ENCODE measurements at regions not wholly inside any gene's neighbourhood (a gene's known extent, or its start where the extent isn't known, plus 50 kb on each side); places are given as distances from the start of the nearest gene placed in this dataset.
A peak's percentile ranks its signal among the peaks of the same experiment; 100 is the strongest.

DNA sequence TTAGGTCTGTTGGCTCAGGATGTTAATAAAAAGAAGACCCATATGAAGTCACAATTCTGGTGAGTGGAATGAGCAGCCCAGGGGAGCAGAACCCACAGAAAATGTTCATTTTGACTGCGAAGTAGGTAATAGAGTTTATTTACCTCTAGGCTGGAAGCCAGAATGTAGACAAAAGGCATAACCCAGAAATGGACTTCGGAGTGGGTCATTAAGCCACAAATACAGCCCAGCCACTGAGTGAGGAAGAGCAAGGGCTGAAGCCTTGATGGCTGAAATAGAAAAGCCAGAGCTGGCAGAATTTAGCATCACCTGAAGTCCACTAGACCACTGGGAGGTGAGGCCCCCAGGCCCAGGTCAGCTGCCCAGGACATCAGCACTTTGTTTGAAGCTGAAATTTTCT lies 168.0 kb downstream of the NXNL2 start:
- peak; percentile 26 for DNase-seq (ENCODE audit: extremely low spot score)
- H3K9me3 ChIP-seq: peaks cover 0 to 3% (median 0%) of the 10 kb centered on the region in 4 donors
- H3K36me3 ChIP-seq: no peaks in the 10 kb centered on the region
- H3K27me3 ChIP-seq: no peaks in the 10 kb centered on the region
- no peak for TF ChIP-seq EP300 (IDR thresholded peaks at IDR 0.05)
- TF ChIP-seq POLR2A (IDR thresholded peaks at IDR 0.05; ENCODE audit: low read depth): no peak
- TF ChIP-seq, protein P1, sequence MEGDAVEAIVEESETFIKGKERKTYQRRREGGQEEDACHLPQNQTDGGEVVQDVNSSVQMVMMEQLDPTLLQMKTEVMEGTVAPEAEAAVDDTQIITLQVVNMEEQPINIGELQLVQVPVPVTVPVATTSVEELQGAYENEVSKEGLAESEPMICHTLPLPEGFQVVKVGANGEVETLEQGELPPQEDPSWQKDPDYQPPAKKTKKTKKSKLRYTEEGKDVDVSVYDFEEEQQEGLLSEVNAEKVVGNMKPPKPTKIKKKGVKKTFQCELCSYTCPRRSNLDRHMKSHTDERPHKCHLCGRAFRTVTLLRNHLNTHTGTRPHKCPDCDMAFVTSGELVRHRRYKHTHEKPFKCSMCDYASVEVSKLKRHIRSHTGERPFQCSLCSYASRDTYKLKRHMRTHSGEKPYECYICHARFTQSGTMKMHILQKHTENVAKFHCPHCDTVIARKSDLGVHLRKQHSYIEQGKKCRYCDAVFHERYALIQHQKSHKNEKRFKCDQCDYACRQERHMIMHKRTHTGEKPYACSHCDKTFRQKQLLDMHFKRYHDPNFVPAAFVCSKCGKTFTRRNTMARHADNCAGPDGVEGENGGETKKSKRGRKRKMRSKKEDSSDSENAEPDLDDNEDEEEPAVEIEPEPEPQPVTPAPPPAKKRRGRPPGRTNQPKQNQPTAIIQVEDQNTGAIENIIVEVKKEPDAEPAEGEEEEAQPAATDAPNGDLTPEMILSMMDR (IDR thresholded peaks at IDR 0.05): no peak
- TF ChIP-seq POLR2AphosphoS5 (IDR thresholded peaks at IDR 0.05): no peak
- H3K27ac ChIP-seq (replicated peaks in 1 of 4): no peak overlapping the region
- WGBS: 79% methylated on average over 2 of the region's 2 CpGs
- intact Hi-C loops (cut with DNase I): no loop called here
- H3K4me1 ChIP-seq: no peaks in the 10 kb centered on the region
- no peak overlapping the region for H3K4me3 ChIP-seq

DNA sequence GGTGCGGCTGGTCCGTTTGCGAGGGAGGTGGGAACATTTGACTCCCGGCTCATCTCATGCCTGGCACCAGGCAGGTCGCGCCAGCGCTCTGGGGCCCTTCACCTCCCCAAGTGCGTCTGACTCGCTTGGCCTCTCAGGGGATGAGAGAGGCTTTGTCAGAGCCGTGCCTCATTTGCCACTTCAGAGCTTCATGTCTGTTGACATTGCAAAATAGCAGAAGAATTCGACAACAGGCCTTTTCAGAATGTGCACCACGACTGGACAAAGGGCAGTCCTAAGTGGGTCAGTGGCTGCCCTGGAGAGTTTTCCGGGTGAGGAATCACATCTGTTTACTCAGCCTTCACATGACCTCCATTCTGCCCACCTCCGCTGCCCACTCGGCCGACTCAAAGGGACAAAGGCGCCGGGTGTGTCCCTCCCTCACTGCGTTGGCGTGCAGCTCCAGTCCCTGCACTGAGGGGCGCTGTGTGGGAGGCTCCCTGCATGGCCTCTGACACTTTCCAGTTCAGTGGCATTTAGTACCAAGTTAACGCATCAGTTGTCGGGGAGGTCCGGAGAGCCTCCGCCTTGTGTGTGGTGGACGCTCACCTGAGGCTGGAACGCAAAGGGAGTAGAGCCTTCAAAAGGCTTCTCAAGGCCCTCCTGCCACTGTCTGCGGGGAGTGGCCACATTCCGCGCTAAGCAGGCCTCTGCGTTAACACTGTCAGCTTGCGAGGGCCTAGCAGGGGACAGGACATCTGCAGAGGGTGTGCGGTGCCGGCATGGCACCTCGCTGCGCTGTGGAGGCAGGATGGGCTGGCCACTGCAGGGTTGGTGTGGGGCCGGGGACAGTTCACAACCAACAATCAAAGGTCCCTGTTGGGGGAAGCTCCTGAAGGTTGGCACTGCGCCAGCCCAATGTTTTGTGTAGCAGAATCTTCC lies 171.5 kb downstream of the NXNL2 start:
- Histone ChIP-seq H3K4me1 (no peaks in the 10 kb centered on the region), H3K27me3 (no peaks in the 10 kb centered on the region), H3K36me3 (no peaks in the 10 kb centered on the region), H3K9me3 (no peaks in the 10 kb centered on the region), H3K27ac (replicated peaks in 1 of 4) (no peak overlapping the region), H3K4me3 (no peak overlapping the region)
- intact Hi-C loops (cut with DNase I): no loop called here
- WGBS: 93% methylated on average over 25 of the region's 38 CpGs
- TF ChIP-seq, protein P1 (IDR thresholded peaks at IDR 0.05): no peak
- peak; percentile 84 for DNase-seq (ENCODE audit: extremely low spot score)

DNA sequence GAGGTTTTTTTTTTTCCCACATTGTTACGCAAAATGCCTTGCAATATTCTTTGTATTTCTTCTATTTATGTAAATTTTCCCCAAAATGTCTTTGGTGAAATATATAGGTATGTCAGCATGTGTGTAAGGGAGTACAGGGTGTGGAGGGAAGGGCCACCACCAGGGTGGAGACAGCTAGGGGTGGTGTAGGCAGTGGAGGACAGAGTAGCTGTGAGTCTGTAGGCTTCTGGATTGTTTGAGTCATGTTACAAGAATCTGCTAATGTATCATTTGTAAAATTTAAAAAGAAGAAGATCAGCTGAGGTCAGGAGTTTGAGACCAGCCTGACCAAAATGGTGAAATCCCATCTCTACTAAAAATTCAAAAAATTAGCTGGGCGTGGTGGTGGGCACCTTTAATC lies 175.5 kb downstream of the NXNL2 start:
- no peaks in the 10 kb centered on the region for H3K27me3 ChIP-seq
- no peak overlapping the region for H3K4me3 ChIP-seq
- no peak for TF ChIP-seq EP300 (IDR thresholded peaks at IDR 0.05)
- TF ChIP-seq POLR2A (IDR thresholded peaks at IDR 0.05; ENCODE audit: low read depth): no peak
- intact Hi-C loops (cut with DNase I): no loop called here
- peaks cover 0 to 6% (median under 1%) of the 10 kb centered on the region in 4 donors for H3K9me3 ChIP-seq
- peaks cover 0 to 6% (median 0%) of the 10 kb centered on the region in 4 donors for H3K4me1 ChIP-seq
- H3K36me3 ChIP-seq: no peaks in the 10 kb centered on the region
- DNase-seq (ENCODE audit: extremely low spot score): peak; percentile 53
- no peak overlapping the region for H3K27ac ChIP-seq (replicated peaks in 1 of 4)
- 88% methylated on average over 2 of the region's 2 CpGs for WGBS

DNA sequence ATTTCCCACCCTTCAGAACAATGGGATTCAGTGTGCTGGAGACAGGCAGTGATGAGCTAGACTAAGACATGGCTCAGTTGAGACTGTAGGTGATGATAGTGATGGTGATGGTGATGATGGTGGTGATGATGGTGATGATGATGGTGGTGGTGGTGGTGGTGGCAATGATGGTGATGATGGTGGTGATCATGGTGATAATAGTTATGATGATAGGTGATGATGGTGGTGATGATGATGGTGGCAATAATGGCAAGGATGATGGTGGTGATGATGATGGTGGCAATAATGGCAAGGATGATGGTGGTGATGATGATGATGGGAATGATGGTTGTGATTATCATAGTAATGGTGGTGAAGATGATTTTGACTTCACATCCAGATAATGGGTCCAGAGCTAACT lies 176.7 kb downstream of the NXNL2 start:
- no peak for TF ChIP-seq POLR2AphosphoS5 (IDR thresholded peaks at IDR 0.05)
- TF ChIP-seq, protein P1 (IDR thresholded peaks at IDR 0.05): no peak
- TF ChIP-seq EP300 (IDR thresholded peaks at IDR 0.05): no peak
- no peak for TF ChIP-seq POLR2A (IDR thresholded peaks at IDR 0.05; ENCODE audit: low read depth)
- Histone ChIP-seq H3K9me3 (peaks cover 0 to 11% (median 2%) of the 10 kb centered on the region in 4 donors), H3K27ac (replicated peaks in 1 of 4) (no peak overlapping the region), H3K36me3 (no peaks in the 10 kb centered on the region), H3K4me1 (peaks cover 0 to 12% (median 4%) of the 10 kb centered on the region in 4 donors), H3K4me3 (no peak overlapping the region), H3K27me3 (no peaks in the 10 kb centered on the region)
- DNase-seq (ENCODE audit: extremely low spot score): peak; percentile 21
- intact Hi-C loops (cut with DNase I): no loop called here

DNA sequence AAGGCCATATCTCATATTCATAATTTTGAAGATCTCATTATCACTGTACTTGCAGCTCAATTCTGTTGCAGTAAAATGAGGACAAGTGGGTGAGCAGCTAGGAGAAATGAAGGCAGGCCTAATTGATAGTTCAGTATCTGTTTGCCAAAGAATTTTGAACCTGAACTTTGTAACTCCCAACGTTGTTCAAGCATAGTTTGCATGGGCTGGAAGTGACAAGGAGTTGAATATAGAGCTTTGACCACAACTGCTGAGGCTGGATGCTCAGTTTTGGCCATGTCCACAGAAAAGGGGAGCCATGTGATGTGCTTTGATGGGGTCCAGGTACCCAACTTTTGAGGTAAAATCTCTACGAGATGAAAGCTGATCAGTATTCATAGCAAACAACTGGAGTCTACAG lies 177.5 kb downstream of the NXNL2 start:
- WGBS: 92% methylated on average over 2 of the region's 2 CpGs
- H3K27ac ChIP-seq (replicated peaks in 1 of 4): no peak overlapping the region
- TF ChIP-seq POLR2A (IDR thresholded peaks at IDR 0.05; ENCODE audit: low read depth) (no peak), POLR2AphosphoS5 (IDR thresholded peaks at IDR 0.05) (no peak), EP300 (IDR thresholded peaks at IDR 0.05) (no peak)
- TF ChIP-seq, protein P1 (IDR thresholded peaks at IDR 0.05): no peak
- no peaks in the 10 kb centered on the region for H3K36me3 ChIP-seq
- H3K27me3 ChIP-seq: no peaks in the 10 kb centered on the region
- DNase-seq (ENCODE audit: extremely low spot score): peak; percentile 34
- no peak overlapping the region for H3K4me3 ChIP-seq
- H3K4me1 ChIP-seq: peaks cover 0 to 14% (median 5%) of the 10 kb centered on the region in 4 donors
- peaks cover 0 to 11% (median 2%) of the 10 kb centered on the region in 4 donors for H3K9me3 ChIP-seq
- intact Hi-C loops (cut with DNase I): no loop called here
